ENCODE measurements at regions not wholly inside any gene's neighbourhood (a gene's known extent, or its start where the extent isn't known, plus 50 kb on each side); places are given as distances from the start of the nearest gene placed in this dataset.

- TF ChIP-seq CTCF (IDR thresholded peaks at IDR 0.05) (no peak), POLR2AphosphoS5 (IDR thresholded peaks at IDR 0.05) (no peak), POLR2A (IDR thresholded peaks at IDR 0.05) (no peak), EP300 (IDR thresholded peaks at IDR 0.05) (no peak)
Observed at GRCh38 chr4:141448490-141448889, 187.9 kb upstream of the IL15 start.

Data from gastroesophageal sphincter (tissue), 3 donors.